MG63 (cell line): ENCODE measurements at regions not wholly inside any gene's neighbourhood (a gene's known extent, or its start where the extent isn't known, plus 50 kb on each side); places are given as distances from the start of the nearest gene placed in this dataset.

ENCODE experiments used
- DNase-seq: peaks from one replicate; pipeline ENCODE4 v3.0.0-alpha.2; 2020
- H3K27me3 ChIP-seq: fragments of 250-450 bp; sonication (Bioruptor Pico); 2 replicates; pipeline ENCODE4 v1.5.1; 2020; ENCODE audit warnings: mild to moderate bottlenecking, moderate library complexity
- H3K36me3 ChIP-seq: fragments of 250-450 bp; sonication (Bioruptor Pico); 2 replicates; pipeline ENCODE4 v1.5.1; 2020; ENCODE audit warnings: mild to moderate bottlenecking, moderate library complexity
- H3K4me3 ChIP-seq: fragments of 250-450 bp; sonication (Bioruptor Pico); 2 replicates; pipeline ENCODE4 v1.5.1; 2020; ENCODE audit warnings: mild to moderate bottlenecking, moderate library complexity
- H3K9me3 ChIP-seq: fragments of 250-450 bp; sonication (Bioruptor Pico); 2 replicates; pipeline ENCODE4 v1.5.1; 2020; ENCODE audit warnings: mild to moderate bottlenecking, moderate library complexity

GRCh38 chr10:54903745-54904144 is 102.7 kb upstream of the PCDH15 start:
- Histone ChIP-seq H3K27me3 (no peaks in the 10 kb centered on the region; the same call in 1 of the 2 replicates), H3K36me3 (no peaks in the 10 kb centered on the region), H3K9me3 (no peaks in the 10 kb centered on the region), H3K4me3 (no peak overlapping the region)
- DNase-seq, result no peak

DNA sequence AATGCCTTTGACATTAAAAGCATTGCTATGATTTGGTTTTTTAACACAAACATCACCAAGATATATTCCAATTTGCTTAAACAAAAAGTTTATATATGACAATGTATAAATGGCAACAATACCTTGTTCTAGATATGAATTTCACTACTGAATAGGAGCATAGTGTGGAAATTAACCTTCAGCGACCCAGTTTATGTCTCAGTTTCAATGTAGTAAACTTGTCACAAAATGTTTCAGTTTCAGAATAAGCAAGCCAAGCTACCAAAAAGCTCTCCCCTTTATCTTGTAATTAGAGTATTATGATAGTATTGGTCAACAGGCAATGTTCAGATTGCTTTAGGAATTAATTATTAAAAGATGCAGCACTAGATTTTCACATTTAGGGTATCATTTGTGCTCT is 99.6 kb upstream of the PCDH15 start:
- Histone ChIP-seq H3K27me3 (no peaks in the 10 kb centered on the region; the same call in 1 of the 2 replicates), H3K36me3 (no peaks in the 10 kb centered on the region)

GRCh38 chr10:54880996-54881395 is 80.0 kb upstream of the PCDH15 start:
- H3K4me3 ChIP-seq, result no peak overlapping the region
- no peak for DNase-seq
- H3K27me3 ChIP-seq, result no peaks in the 10 kb centered on the region
- no peaks in the 10 kb centered on the region for H3K36me3 ChIP-seq
- H3K9me3 ChIP-seq, result no peaks in the 10 kb centered on the region

More for the DNA sequence above, 99.6 kb upstream of the PCDH15 start:
- no peaks in the 10 kb centered on the region for H3K9me3 ChIP-seq
- DNase-seq, result no peak
- H3K4me3 ChIP-seq, result no peak overlapping the region

- no peaks in the 10 kb centered on the region for H3K27me3 ChIP-seq
- no peak for DNase-seq
- H3K9me3 ChIP-seq, result no peaks in the 10 kb centered on the region
- H3K4me3 ChIP-seq, result no peak overlapping the region
- H3K36me3 ChIP-seq, result no peaks in the 10 kb centered on the region
Measured at GRCh38 chr10:54869022-54869421, 68.0 kb upstream of the PCDH15 start.

- no peak overlapping the region for H3K4me3 ChIP-seq
- no peaks in the 10 kb centered on the region for H3K27me3 ChIP-seq
- H3K36me3 ChIP-seq, result no peaks in the 10 kb centered on the region
- no peaks in the 10 kb centered on the region for H3K9me3 ChIP-seq
- no peak for DNase-seq
Measured at GRCh38 chr10:54866666-54867065, 65.6 kb upstream of the PCDH15 start.

DNA sequence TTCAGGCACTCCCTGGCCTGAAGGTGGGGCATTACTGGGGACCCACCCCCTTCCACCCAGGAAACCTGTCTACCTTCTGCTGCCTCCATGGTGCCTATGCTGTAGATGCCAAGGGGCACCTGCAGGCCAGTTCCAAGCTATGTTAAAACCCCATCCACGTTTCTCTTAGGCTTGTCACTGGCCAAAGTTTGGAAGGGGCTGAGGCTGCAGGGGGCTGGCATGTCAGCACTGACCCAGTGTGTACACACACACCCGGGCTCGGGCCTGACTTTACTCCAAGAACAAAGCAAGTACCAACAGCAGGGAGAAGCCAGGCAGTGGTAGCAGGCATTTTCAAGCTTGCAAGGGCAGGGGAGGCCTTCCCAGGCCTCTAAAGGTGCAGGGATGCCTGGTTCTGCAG is 53.8 kb upstream of the PCDH15 start:
- H3K4me3 ChIP-seq, result no peak overlapping the region
- H3K27me3 ChIP-seq, result no peaks in the 10 kb centered on the region
- H3K9me3 ChIP-seq, result no peaks in the 10 kb centered on the region
- no peaks in the 10 kb centered on the region for H3K36me3 ChIP-seq
- DNase-seq, result no peak

DNA sequence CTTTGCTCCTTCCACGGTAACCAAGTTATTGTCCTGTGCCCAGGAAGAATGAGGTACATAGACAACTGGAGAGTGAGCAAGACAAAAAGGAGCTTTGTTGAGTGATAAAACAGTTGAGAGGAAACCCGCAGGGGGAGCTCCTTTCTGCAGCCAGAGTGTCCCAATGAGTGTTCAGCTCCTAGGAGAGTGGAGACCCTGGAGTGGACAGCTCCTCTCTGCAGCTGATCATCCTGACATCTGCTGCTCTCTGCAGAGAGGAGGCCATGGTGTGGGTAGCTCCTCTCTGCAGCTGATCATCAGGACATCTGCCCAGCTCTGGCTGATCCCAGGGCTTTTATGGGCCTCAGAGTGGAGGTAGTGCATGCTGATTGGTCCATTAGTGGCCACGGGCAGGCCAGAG is 53.4 kb upstream of the PCDH15 start:
- H3K27me3 ChIP-seq, result no peaks in the 10 kb centered on the region
- no peaks in the 10 kb centered on the region for H3K9me3 ChIP-seq
- no peak overlapping the region for H3K4me3 ChIP-seq
- no peak for DNase-seq
- no peaks in the 10 kb centered on the region for H3K36me3 ChIP-seq

- H3K27me3 ChIP-seq, result no peaks in the 10 kb centered on the region
- DNase-seq, result no peak
- no peaks in the 10 kb centered on the region for H3K9me3 ChIP-seq
Measured at GRCh38 chr10:54853883-54854282, 52.9 kb upstream of the PCDH15 start.

More at GRCh38 chr10:54853883-54854282, 52.9 kb upstream of the PCDH15 start:
- H3K4me3 ChIP-seq, result no peak overlapping the region
- no peaks in the 10 kb centered on the region for H3K36me3 ChIP-seq
